NCI-H2029 treated with DMSO at 0.1 percent for 48 hours (cell line): ENCODE measurements at regions not wholly inside any gene's neighbourhood (a gene's known extent, or its start where the extent isn't known, plus 50 kb on each side); places are given as distances from the start of the nearest gene placed in this dataset.

Source experiments
- DNase-seq: peaks from one replicate; lab custom pipeline; 2025; lab: John Stamatoyannopoulos, UW

DNA sequence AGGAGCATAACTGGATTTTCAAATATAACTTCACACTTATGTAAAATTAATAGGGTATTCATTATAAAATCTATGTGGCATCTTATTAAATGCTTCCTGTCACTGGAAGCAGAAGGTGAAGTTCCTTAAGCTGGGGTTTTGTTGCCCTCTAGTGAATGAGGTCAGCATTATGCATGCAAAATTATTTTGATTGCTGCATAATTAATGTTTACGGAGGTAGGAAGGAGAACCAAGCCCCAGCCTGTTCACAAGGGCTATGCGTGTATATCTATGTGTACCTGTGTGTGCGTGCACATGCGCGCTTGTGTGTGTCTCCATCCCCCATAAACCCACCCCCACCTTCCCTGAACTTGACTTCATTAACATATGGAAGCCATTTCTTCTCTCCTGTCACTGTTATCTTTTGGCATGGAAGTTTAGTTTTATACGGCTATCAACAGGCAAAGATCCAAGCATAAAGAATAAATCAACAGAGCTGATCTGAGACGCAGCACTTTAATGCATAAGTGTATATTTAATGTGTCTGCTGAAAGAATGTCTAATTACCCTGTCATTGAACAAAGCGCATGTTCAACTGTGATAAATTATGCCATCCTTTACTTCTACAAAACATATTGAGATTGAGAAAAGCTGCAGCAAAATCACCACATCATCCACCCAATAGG lies 90.2 kb upstream of the CDH4 start:
- DNase-seq: no peak

DNA sequence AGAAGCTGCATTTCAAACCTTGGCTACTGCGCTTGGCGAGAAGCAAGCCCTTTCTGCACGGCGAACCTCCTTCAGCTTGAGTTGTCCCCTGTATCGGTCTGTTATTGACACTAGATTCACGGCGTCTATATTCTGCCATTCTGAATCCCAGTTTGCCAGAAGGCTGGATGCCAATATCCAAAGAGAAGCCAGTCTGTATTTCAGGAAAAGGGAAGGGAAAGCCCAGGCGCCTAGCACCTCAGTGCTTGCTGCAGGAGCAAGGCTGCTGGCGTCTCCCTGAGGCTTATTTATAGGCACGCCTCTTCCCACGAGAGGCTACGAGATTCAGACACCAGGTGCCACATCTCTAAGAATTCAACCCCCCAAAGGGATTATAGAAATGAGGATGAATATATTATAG lies 89.6 kb upstream of the CDH4 start:
- no peak for DNase-seq

DNA sequence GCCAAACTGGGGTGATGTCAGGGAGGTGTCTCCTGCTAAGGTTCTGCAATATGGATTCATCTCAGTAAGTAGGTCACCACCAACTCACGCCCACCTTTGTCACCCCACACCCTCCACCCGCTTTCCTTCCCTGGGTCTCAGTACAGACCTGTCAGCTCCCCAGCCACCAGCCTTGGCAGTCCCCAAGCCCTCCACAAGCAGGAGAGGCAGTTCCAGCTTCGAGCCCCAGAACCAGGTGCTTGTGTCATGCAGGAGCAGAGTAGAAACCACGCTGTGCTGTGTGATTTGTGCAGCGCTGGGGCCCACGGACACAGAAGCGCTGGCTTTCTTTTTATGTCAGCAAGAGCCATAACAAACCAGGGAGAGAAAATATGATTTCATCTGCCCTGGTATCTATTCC lies 89.0 kb upstream of the CDH4 start:
- DNase-seq: no peak

DNA sequence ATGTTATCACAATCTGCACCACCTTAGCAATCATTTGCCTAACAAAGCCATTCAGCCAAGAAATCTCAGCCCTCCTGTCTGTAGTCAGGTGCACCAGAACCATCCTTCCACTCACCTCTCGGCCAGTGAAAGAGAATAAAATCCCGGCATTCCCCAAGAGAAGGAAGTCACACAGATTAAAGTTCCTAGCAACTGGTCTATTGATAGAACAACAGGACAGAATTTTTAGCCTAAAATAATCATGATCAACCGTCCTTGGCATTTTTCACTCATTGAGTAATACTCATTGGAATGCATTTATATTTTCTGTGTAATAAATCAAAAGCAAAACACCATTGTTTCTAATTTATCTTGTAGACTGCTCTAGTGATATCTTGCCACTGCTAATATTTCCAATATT lies 85.7 kb upstream of the CDH4 start:
- DNase-seq: no peak

DNA sequence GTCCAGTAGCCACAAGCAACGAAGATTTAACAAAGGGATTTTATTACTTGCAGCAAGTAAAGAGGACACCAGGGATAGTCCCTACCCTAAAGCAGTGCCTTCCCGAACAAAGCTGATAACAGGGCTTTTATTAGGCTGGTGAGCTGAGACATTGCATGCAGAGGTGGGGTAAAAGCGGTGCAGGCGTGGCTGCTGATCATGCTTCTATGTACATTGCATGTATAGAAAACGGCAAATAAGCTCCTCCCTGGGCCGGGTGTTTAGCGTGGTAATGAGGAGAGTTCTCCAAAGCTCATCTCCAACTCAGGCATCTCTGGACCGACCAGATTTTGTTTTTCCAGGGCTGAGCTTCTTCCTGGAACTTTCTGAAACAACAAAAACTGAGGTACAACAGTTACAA lies 83.5 kb upstream of the CDH4 start:
- no peak for DNase-seq

DNA sequence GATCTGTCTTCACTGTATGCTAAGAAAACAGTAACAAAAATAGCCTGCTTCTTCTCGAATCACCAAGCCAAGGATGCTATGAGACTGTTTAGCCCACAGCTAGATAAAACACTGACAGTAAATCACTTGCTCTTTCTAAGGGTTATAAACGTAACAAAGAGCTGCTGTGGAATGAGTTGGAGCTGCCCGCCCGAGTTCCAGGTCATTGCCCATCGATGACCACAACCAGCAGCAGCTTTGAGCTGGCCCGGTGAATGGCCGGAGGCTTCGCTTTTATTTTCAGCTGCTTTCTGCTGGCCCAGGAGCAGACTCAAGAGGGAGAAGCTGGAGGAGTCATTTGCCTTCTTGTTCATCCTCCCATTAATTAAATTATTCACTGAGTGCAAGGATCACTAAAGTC lies 82.2 kb upstream of the CDH4 start:
- DNase-seq: no peak

DNA sequence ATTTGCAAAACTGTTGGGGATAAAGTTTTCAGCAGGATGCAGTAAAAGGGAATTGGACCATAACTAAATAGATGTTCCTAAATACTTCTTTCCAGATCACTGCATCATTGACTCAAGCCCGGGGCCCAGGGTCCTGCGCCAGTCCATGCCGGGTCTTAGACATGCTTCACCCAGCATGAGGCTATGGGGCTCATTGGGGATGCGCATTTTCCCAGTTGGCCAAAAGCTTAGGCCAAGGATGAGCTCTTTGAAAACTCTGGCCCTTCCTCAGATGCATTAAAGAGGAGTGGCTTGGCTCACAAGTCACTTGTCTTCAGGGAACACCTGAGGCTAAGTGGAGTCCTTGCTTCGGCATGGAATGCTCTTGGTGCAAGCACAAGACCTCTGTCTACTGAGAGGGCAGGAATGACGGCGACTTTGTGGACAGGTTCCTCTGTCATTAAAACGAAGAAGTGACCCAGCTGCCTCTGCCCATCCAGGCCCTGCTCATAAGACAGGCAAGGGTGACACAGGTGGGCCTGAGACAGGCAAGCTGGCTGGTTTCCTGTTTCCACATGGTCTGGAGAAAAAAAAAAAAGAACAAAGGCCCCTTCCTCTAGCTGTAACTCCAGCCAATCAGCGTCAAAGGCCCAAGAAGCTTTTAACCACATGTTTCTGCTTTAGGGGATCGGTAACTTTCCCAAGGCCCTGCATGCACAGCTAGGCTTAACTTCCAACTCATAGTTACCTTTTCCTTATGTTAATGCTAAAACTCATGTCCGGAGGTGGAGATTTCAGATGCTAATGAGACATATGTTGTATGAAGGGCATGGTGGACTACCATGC lies 81.4 kb upstream of the CDH4 start:
- no peak for DNase-seq

DNA sequence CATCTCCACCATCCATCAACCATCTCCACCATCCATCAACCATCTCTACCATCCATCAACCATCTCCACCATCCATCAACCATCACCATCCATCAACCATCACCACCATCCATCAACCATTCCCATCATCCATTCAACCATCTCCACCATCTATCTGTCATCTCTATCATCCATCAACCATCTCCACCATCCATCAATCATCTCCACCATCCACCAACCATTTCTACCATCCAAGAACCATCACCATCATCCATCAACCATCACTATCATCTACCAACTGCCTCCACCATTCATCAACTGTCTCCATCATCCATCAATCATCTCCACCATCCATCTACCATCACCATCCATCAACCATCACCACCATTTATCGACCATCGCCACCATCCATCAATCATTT lies 78.8 kb upstream of the CDH4 start:
- DNase-seq: no peak

DNA sequence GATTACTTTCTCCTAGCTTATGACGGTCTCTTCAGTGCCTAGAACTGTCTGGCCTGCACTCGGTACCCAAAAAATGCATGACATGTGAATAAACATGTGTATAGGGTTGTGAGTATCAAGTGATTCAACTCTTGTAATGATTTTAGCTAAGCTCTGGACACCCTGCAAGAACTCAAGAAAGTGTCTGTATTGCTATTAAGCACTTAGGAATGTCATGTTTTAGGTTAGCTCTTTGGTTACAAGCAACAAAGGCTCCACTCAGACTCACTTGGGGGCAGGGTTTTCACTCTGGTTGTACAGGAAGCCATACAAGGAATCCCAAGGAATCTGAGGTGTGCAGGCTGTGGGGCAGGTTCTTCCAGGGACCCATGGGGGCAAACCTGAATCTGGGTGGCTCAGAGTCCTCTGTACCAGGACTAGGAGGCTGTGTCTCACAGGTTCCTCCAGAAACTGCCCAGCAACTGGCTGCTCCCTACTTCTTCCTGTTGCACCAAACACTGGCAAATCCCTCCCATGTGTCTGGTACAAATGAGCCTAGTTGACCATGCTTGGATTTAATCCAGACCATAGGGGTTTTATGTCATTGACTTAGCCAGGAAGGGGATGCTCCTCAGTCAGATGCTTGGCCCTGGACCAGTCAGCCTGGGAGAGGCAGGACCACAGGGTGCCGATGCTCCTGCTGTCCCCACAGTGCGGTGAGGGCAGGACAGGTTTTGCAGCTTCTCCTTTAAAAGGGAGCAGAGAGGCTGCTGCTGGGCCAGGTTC lies 77.9 kb upstream of the CDH4 start:
- DNase-seq: no peak

DNA sequence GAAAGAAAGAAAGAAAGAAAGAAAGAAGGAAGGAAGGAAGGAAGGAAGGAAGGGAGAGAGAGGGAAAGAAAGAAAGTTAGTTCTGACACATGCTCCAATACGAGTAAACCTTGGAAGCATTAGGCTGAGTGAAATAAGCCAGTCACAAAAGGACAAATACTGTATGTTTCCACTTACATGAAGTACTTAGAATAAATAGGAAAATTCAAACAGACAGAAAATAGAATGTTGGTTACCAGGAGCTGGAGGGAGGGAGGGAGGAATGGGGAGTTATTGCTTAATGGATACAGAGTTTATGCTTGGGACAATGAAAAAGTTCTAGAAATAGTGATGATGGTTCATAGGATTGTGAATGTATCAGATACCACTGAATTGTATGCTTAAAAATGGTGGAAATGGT lies 75.2 kb upstream of the CDH4 start:
- DNase-seq: no peak

DNA sequence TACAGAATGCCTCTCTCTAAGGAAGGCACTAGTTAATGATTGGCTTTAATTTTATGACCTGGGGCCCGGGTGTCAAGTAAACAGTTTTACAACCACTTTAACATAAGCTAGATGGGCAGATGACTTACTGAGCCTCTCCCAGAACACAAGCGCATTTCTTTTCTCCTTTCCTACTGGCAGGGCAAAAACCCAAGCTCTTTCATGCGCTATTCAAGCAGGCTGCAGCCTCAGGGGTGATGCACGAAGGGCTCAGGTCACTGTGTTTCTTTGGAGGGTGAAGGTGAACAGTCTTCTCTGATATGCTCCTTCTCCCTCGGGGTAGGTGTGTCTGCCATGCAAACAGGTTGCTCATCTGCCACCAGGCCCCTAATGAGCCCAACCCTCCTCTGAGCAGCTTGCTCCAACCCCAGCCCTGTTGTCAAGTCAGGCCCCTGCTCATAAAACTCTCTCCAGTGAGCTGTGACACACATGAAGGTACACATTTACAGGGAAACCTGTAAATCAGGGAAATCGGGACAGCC lies 73.5 kb upstream of the CDH4 start:
- DNase-seq: no peak

DNA sequence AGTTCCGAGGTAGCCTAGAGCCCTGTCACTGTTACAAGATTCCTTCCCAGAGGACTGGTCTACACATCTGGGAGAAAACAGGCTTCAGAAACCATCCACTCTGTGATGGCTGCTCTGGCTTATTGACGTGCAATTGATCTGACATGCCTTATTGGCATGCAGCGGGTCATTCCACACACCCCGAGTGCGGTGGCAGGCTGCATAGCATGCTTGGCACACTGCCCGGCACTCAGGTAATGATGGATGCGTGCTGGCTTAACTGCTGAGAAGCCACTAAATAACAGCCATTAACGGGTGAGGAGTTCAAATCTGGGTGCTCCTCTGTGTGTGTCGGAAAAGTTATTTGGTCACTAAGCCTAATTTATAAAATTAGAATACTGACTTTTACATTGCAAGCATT lies 67.9 kb upstream of the CDH4 start:
- DNase-seq: no peak

DNA sequence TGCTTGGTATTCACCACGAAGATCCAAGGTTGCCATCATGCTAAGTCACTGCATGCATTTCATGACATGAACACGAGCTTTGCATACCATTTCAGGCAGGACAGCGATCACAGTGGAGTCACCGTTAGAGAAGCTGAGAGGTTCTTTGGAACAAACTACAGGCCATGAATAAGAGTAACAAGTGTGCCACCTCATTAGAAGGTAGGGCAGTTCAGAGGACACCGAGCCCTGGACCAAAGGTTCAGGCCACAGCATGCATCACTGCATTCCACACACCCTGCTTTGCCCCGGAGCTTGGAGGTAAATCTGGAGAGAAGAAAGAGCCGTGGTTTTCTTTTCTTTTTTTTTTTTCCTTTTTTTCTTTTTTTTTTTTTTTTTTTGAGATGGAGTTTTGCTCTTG lies 66.9 kb upstream of the CDH4 start:
- no peak for DNase-seq

DNA sequence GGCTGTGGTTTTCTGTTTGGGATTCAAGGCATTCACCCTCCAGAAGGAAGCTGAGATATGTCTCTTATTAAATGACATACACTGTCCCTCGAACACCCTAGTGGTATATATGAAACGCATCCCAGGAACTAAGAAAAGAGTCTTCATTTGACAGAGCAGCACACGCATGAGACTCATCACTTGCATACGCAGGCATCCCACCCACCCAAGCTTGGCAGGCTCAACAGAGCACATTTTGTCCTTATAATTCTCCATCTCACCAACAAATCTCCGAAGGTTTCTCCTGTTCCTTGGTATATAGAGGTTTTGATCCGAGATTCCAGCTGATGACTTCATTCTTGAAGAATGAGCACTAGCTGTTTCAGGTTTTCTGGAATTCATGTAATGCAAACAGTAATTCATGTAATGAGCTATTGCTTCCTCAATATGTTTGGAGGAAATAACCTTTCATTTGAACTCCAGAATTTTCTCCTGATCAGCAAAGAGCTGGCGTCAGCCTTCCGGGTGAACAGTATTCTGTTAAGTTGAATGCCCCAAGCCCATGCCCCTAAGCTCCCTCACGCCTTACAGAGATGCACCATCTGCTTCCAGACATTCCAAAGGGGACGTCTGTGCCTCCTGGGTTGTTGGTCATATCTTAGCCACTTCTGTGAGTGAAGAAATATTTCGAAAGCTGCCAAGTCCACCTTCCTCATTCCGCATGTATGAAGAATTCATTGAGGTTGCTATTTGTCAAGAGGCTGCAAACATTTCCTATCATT lies 66.0 kb upstream of the CDH4 start:
- DNase-seq: no peak

DNA sequence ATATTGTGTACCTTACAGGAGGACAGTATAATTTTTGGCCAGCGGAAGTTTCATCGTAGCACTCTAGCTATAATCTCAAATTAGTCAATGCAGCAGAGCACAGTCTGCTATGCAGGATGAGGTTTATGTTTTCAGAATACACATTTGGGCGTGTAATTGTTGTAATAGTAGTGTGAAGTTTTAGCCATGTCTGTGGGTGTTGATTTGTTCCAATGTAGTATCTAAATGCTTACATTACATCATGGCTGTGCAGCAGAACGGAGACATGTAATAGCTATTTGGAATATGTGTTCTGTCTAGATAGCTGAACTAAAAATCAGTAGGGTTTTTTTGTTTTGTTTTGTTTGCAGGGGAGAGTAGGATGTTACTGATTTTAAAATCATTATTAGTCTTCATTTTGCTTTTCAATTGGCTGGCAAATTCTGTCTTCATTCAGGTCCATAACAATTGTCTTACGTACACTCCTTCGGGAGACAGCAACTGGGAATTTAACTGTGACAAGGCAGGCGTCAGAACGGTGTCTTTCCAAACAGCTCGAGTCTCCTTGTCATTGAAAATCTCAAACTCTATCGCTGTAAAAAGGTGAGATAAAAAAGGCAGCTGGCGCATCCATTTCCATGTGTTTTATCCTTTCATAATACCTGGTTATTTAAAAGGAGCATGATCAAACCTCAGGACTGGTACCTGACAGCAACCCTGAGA lies 65.1 kb upstream of the CDH4 start:
- no peak for DNase-seq

DNA sequence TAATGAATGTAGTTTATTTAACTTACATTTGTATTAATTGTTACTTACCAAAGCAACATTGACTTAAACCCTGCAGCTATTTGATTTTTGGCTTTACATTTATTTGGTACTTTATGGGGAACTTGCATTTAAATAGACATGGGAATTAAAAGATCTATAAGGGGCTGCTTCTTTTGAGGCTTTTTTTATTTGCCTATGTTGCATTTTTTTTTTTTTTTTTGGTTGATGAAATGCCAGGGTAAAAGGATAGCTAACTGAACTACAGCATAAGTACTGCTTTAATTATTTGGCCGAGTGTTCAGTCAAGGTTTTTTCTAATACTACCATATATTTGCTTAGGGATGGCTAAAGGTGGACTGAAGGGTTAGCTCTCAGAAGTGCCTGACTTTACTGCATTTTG lies 62.5 kb upstream of the CDH4 start:
- no peak for DNase-seq

DNA sequence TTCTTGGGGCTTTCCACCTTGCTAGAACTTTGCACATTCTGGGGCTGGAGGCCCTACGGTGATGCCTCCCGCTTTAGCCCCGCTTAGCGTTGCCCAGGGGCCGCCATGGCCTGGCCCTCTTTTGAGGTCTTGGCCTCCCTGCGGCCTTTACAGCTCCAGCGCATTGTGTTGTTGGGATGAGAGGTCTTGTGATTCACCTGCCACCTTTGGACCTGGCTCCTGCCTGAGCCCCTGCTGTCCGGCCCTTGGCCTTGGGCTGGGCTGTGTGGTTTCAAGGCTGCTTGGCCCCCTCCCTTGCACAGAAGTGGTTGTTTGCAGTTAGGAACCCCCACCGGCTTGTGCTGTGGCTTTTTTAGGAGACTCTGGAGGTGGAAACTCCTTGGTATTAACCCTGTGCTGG lies 61.0 kb upstream of the CDH4 start:
- no peak for DNase-seq

DNA sequence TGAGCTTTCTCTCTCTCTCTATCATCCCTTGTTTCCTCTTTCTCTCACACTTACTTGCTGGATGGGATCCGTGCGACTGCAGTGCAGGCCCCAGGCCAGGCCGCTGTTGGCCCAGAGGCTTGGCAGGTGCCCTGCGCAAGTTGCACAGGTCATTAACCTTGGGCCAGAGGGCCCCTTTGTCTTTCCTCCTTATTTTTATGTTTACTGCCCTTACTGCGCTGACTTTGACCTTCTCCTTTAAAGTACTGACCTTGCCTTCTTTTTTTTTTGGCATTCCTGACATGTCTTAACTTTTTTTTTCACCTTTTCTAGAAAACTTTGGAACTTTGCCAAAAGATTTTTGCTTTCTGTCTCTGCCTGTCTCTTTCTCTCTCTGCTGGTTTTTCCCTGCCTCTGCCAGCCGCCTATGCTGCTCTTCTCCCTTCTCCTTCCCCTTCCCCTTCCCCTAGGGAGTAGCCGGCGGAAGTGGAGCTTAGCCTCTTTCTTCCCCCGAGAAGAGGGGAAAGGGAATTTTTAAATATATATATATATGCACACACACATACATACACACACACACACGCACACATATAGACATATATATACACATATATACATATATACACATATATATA lies 59.6 kb upstream of the CDH4 start:
- DNase-seq: no peak

DNA sequence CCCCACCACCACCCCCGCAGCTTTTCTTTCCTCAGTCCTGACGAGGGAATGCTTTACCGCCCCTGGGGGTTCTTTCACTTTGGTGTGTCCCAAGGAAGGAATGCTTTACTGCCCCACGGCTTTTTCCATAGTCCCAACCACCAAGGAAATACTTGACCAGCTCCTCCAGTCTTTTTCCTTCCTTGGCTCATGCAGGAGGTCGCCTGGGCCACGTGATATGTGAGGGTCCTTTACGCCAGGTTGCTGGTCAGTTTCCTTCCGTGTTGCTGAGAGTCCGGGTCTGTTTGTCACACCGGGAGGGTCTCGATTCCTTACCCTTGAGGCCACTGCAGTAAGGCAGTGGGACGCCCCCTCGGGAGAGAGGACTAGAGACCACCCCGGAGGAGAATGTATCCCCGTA lies 58.9 kb upstream of the CDH4 start:
- no peak for DNase-seq
